ENCODE measurements at regions not wholly inside any gene's neighbourhood (a gene's known extent, or its start where the extent isn't known, plus 50 kb on each side); places are given as distances from the start of the nearest gene placed in this dataset.

DNA sequence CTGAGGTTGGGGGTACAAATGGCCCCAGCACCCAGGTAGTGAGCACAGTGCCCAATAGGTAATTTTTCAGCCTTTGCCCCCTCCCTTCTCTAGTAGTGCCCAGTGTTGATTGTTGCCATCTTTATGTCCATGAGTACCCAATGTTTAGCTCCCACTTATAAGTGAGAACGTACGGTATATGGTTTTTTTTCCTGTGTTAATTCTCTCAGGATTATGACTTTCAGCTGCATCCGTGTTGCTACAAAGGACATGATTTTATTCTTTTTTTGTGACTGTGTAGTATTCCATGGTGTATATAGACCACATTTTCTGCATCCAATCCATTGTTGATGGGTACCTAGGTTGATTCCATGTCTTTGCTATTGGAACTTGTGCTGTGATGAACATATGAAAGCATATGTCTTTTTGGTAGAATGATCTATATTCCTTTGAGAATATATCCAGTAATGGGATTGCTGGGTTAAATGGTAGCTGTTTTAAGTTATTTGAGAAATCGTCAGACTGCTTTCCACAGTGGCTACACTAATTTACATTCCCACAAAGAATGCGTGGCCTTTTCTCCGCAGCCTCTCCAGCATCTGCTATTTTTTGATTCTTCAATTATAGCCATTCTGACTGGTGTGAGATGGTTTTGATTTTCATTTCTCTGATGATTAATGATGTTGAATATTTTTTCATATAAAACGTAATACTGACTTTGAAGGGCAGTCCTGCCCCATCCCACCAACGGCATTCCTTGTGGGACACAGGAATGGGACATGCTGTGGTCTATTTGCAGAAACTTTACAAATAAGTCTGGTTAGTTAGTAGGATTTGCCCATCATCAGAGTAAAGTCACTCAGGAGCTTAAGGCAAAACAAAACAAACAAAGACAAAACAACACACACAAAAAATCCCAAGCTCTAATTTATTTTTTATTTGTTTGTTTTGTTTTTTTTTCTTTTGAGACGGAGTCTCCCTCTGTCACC lies 135.0 kb downstream of the MYCN start:
- H2BK20ac ChIP-seq (ENCODE audit: low read depth, low read length, poor library complexity, severe bottlenecking): no peak overlapping the region
- H3K4me1 ChIP-seq (ENCODE audit: insufficient read depth, low read length): peaks cover 6% of the 10 kb centered on the region; the same call in 1 of the 2 replicates
- no peak for TF ChIP-seq CTCF (conservative IDR thresholded peaks at IDR 0.05)
- no peak overlapping the region for H2BK15ac ChIP-seq (ENCODE audit: low read depth, low read length)
- Mint-ChIP-seq H3K4me3 (no peak overlapping the region), H3K9me3 (no peaks in the 10 kb centered on the region; a peak in 1 of 5 replicates), H3K4me1 (peaks cover 22 to 25% of the 10 kb centered on the region in 2 experiments), H3K27ac (peak overlapping the region in 1 of 3 experiments; percentile 55; a peak in 2 of 7 replicates), H3K27me3 (ENCODE audit: low read depth) (peaks cover 2% of the 10 kb centered on the region), H3K36me3 (ENCODE audit: insufficient read depth in 1 of 3, low read depth in 3 of 3) (peaks cover 0 to 2% (median 0%) of the 10 kb centered on the region in 3 experiments; a peak in 1 of 7 replicates)
- H3K27ac ChIP-seq (ENCODE audit: insufficient read length, low read depth, low read length): no peak overlapping the region
- no peak overlapping the region for H3K4ac ChIP-seq (ENCODE audit: low read depth, low read length)
- H4K20me1 ChIP-seq (ENCODE audit: control insufficient read depth, insufficient read depth, insufficient read length): no peaks in the 10 kb centered on the region
- H3K56ac ChIP-seq (ENCODE audit: insufficient read length, low read depth, low read length): no peak overlapping the region
- no peak overlapping the region for H4K91ac ChIP-seq (ENCODE audit: insufficient read length, low read depth, low read length)
- no peak overlapping the region for H2AFZ ChIP-seq (ENCODE audit: low read length)
- no peaks in the 10 kb centered on the region for H3K27me3 ChIP-seq (ENCODE audit: insufficient read depth, low read length)
- no peak overlapping the region for H4K8ac ChIP-seq (replicated peaks; ENCODE audit: insufficient read length, low read depth, low read length)
- no peak overlapping the region for H2BK5ac ChIP-seq (ENCODE audit: insufficient read length, low read length)
- H4K5ac ChIP-seq (ENCODE audit: insufficient read length, low read depth, low read length): no peak overlapping the region
- no peak overlapping the region for H2BK120ac ChIP-seq (ENCODE audit: low read depth, low read length, poor library complexity, severe bottlenecking)
- H3K23me2 ChIP-seq (ENCODE audit: insufficient read length, low read depth, low read length, poor library complexity, severe bottlenecking): peaks cover 2% of the 10 kb centered on the region
- no peak overlapping the region for H3K4me2 ChIP-seq (ENCODE audit: insufficient read depth, insufficient read length, low read length)
- H3K79me1 ChIP-seq (ENCODE audit: insufficient read depth, low read depth, low read length, poor library complexity, severe bottlenecking): no peaks in the 10 kb centered on the region
- H3T11ph ChIP-seq (ENCODE audit: low read length): no peak overlapping the region
- no peak overlapping the region for H3K18ac ChIP-seq (ENCODE audit: insufficient read length, low read depth, low read length)
- no peaks in the 10 kb centered on the region for H3K79me2 ChIP-seq (ENCODE audit: insufficient read depth, low read length)
- no peak for DNase-seq
- WGBS (ENCODE audit: extremely low coverage, insufficient read length, low lambda C conversion rate): no CpG with 5 or more reads among the region's 9 CpGs
- no peaks in the 10 kb centered on the region for H3K9me3 ChIP-seq (ENCODE audit: control insufficient read depth, low read depth, low read length)
- no peak overlapping the region for H3K14ac ChIP-seq (ENCODE audit: insufficient read depth, low read length)
- H3K23ac ChIP-seq (ENCODE audit: insufficient read length, low read depth, low read length): no peak overlapping the region
- no peak overlapping the region for H2AK5ac ChIP-seq (ENCODE audit: insufficient read length, low read length)
- no peak overlapping the region for H3K9ac ChIP-seq (ENCODE audit: extremely low read depth, insufficient read length, low read length)
- H2BK12ac ChIP-seq (ENCODE audit: insufficient read length, low read depth, low read length): no peak overlapping the region

Measured in H9 (cell line).